Uterus (tissue), 3 donors: ENCODE measurements at regions not wholly inside any gene's neighbourhood (a gene's known extent, or its start where the extent isn't known, plus 50 kb on each side); places are given as distances from the start of the nearest gene placed in this dataset.
"Not testable (repeated sequence)": the region's sequence is repeated elsewhere in the genome, so short reads cannot be mapped to it uniquely, and the experiment has no call there.

ENCODE experiments used
- DNase-seq, 2 donors: peaks; one replicate each; pipeline ENCODE4 v3.0.0-alpha.2; 2019 to 2020
- H3K27ac ChIP-seq, 2 donors: fragments of 200-600 bp; sonication (generic); 1 replicate in 1 of 2; 2 replicates in 1 of 2; pipeline ENCODE4 v1.5.1; 2016 to 2018
- H3K27me3 ChIP-seq, 2 donors: fragments of 200-600 bp; sonication (generic); one replicate each; pipeline ENCODE4 v1.5.1; 2018 to 2019; ENCODE audit warnings: control low read depth in 1 of 2
- H3K36me3 ChIP-seq, 2 donors: fragments of 200-600 bp; sonication (generic); one replicate each; pipeline ENCODE4 v1.5.1; 2019; ENCODE audit warnings: control low read depth in 1 of 2
- H3K4me1 ChIP-seq, 2 donors: fragments of 200-600 bp; sonication (generic); one replicate each; pipeline ENCODE4 v1.5.1; 2018 to 2019; ENCODE audit warnings: control low read depth in 1 of 2
- H3K4me3 ChIP-seq, 2 donors: fragments of 200-600 bp; sonication (generic); 1 replicate in 1 of 2; 2 replicates in 1 of 2; pipeline ENCODE4 v1.5.1; 2018 to 2019; ENCODE audit warnings: mild to moderate bottlenecking in 1 of 2
- H3K9me3 ChIP-seq, 2 donors: fragments of 200-600 bp; sonication (generic); one replicate each; pipeline ENCODE4 v1.5.1; 2019; ENCODE audit warnings: control low read depth in 1 of 2
- CTCF ChIP-seq, 4 experiments: fragments of 200-600 bp in 2 of 4; fragments of 450-650 bp in 2 of 4; sonication (generic) in 2 of 4; IDR thresholded peaks; one replicate each; pipeline ENCODE4 v1.5.1; 2016 to 2019; ENCODE audit warnings: antibody characterized with exemption in 4 of 4, mild to moderate bottlenecking in 2 of 4, moderate library complexity in 1 of 4
- POLR2A ChIP-seq, 2 donors: fragments of 450-650 bp; IDR thresholded peaks; one replicate each; pipeline ENCODE4 v1.6.1; 2016; ENCODE audit warnings: antibody characterized with exemption in 2 of 2, mild to moderate bottlenecking in 1 of 2, moderate library complexity in 1 of 2
- intact Hi-C: fragments of 100-400 bp; cut with DNase I; formaldehyde crosslinking; loops from one replicate; pipeline ENCODE4 v1.15.1; 2023; ENCODE audit warnings: low total_unique reads
- donor health status: DM: yes; HTN: yes; CAD: no.

GRCh38 chr21:31594279-31594678 is 65.2 kb upstream of the SOD1 start:
- no peaks in the 10 kb centered on the region for H3K4me1 ChIP-seq
- H3K27ac ChIP-seq = no peak overlapping the region
- TF ChIP-seq POLR2A (IDR thresholded peaks at IDR 0.05) (no peak), CTCF (IDR thresholded peaks at IDR 0.05) (no peak)
- no peaks in the 10 kb centered on the region for H3K36me3 ChIP-seq
- intact Hi-C loops = no loop called here
- no peak overlapping the region for H3K4me3 ChIP-seq
- no peak for DNase-seq
- H3K27me3 ChIP-seq = no peaks in the 10 kb centered on the region
- no peaks in the 10 kb centered on the region for H3K9me3 ChIP-seq

GRCh38 chr21:31592963-31593560 is 66.4 kb upstream of the SOD1 start:
- Histone ChIP-seq H3K4me1 (no peaks in the 10 kb centered on the region), H3K36me3 (no peaks in the 10 kb centered on the region), H3K27ac (no peak overlapping the region), H3K4me3 (no peak overlapping the region), H3K9me3 (no peaks in the 10 kb centered on the region), H3K27me3 (no peaks in the 10 kb centered on the region)
- TF ChIP-seq POLR2A (IDR thresholded peaks at IDR 0.05) (no peak), CTCF (IDR thresholded peaks at IDR 0.05) (no peak)
- DNase-seq = no peak
- intact Hi-C loops = no loop called here

- no peaks in the 10 kb centered on the region for H3K36me3 ChIP-seq
- DNase-seq = no peak
Measured at GRCh38 chr21:31592516-31592915, 67.0 kb upstream of the SOD1 start.

GRCh38 chr21:31589820-31590219 is 69.7 kb upstream of the SOD1 start:
- Histone ChIP-seq H3K4me1 (no peaks in the 10 kb centered on the region), H3K36me3 (no peaks in the 10 kb centered on the region), H3K9me3 (no peaks in the 10 kb centered on the region), H3K27ac (no peak overlapping the region), H3K4me3 (no peak overlapping the region), H3K27me3 (no peaks in the 10 kb centered on the region)
- no peak for TF ChIP-seq POLR2A (IDR thresholded peaks at IDR 0.05)
- TF ChIP-seq CTCF (IDR thresholded peaks at IDR 0.05) = no peak
- intact Hi-C loops = no loop called here
- no peak for DNase-seq

More at GRCh38 chr21:31592516-31592915, 67.0 kb upstream of the SOD1 start:
- Histone ChIP-seq H3K27me3 (no peaks in the 10 kb centered on the region), H3K4me1 (no peaks in the 10 kb centered on the region), H3K9me3 (no peaks in the 10 kb centered on the region), H3K4me3 (no peak overlapping the region), H3K27ac (no peak overlapping the region)
- TF ChIP-seq POLR2A (IDR thresholded peaks at IDR 0.05) = no peak
- TF ChIP-seq CTCF (IDR thresholded peaks at IDR 0.05) = no peak
- intact Hi-C loops = no loop called here

- intact Hi-C loops = no loop called here
- H3K27ac ChIP-seq = no peak overlapping the region
- no peak for DNase-seq
Measured at GRCh38 chr21:31586118-31586517, 73.4 kb upstream of the SOD1 start.

GRCh38 chr21:31583937-31584336 is 75.6 kb upstream of the SOD1 start:
- DNase-seq, H3K27me3 ChIP-seq, H3K4me3 ChIP-seq, H3K36me3 ChIP-seq, H3K9me3 ChIP-seq, intact Hi-C loops, H3K27ac ChIP-seq, H3K4me1 ChIP-seq: not testable (repeated sequence)

More at GRCh38 chr21:31586118-31586517, 73.4 kb upstream of the SOD1 start:
- Histone ChIP-seq H3K9me3 (no peaks in the 10 kb centered on the region), H3K4me3 (no peak overlapping the region), H3K36me3 (no peaks in the 10 kb centered on the region), H3K4me1 (no peaks in the 10 kb centered on the region), H3K27me3 (no peaks in the 10 kb centered on the region)
- no peak for TF ChIP-seq POLR2A (IDR thresholded peaks at IDR 0.05)
- no peak for TF ChIP-seq CTCF (IDR thresholded peaks at IDR 0.05)
